Osteocyte (in vitro differentiated cells): ENCODE measurements at regions not wholly inside any gene's neighbourhood (a gene's known extent, or its start where the extent isn't known, plus 50 kb on each side); places are given as distances from the start of the nearest gene placed in this dataset.

Source experiments
- DNase-seq: peaks from one replicate; pipeline ENCODE4 v3.0.0; 2021; ENCODE audit warnings: mixed read lengths; ENCODE audit not compliant: unreplicated experiment; ENCODE audit errors: extremely low spot score
- H3K27ac Mint-ChIP-seq: one replicate; pipeline ENCODE4 v1.8.0; 2021; ENCODE audit warnings: mild to moderate bottlenecking, mixed read lengths; ENCODE audit not compliant: unreplicated experiment
- H3K27me3 Mint-ChIP-seq: one replicate; pipeline ENCODE4 v1.8.0; 2021; ENCODE audit warnings: mixed read lengths; ENCODE audit not compliant: unreplicated experiment
- H3K36me3 Mint-ChIP-seq: one replicate; pipeline ENCODE4 v1.8.0; 2021; ENCODE audit warnings: mixed read lengths; ENCODE audit not compliant: unreplicated experiment
- H3K4me1 Mint-ChIP-seq: one replicate; pipeline ENCODE4 v1.8.0; 2021; ENCODE audit warnings: mixed read lengths; ENCODE audit not compliant: unreplicated experiment
- H3K4me3 Mint-ChIP-seq: one replicate; pipeline ENCODE4 v1.8.0; 2021; ENCODE audit warnings: mild to moderate bottlenecking, moderate library complexity, mixed read lengths; ENCODE audit not compliant: unreplicated experiment
- H3K9me3 Mint-ChIP-seq: one replicate; pipeline ENCODE4 v1.8.0; 2021; ENCODE audit warnings: mixed read lengths; ENCODE audit not compliant: unreplicated experiment
- TF ChIP-seq, protein P1 (sequence below): fragments of 200-600 bp; sonication (generic); IDR thresholded peaks from 2 replicates; pipeline ENCODE4 v1.5.0; 2021; ENCODE audit warnings: antibody characterized with exemption, mild to moderate bottlenecking, moderate library complexity

DNA sequence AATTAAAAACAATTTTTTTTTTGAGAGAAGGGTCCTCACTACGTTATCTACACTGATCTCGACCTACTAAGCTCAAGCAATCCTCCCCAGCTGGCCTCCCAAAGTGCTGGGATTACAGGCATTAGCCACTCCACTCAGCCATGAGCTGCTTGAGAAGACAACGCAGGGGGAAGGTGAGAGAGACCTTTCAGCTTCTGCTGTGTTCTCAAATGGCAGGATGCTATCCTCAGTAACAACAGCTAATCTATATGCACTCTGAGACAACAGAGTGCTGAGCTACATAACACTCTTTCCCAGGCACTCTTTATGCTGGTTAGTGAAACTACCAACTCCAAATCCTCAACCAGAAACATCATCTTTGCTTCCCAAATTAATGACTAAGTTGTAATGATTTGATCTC is 526.1 kb downstream of the CCER1 start:
- H3K9me3 Mint-ChIP-seq, result peaks cover 2% of the 10 kb centered on the region
- no peak for DNase-seq

DNA sequence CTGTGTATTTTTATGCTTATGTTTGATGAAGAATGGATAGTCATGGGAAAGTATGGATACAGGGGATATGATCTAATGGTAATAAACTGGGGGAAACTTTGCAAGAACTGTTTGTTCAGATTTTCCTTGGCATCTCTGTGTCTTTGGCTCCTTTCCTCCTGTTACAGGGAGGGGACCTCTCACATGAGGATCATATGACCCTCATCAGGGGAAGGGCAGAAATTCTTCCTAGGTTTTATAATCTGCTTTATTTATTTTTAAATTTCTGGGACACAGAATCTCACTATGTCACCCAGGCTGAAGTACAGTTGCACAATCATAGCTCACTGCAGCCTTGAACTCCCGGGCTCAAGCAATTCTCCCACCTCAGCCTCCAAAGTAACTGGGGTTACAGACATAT is 526.5 kb downstream of the CCER1 start:
- Mint-ChIP-seq H3K27ac (no peak overlapping the region), H3K36me3 (no peaks in the 10 kb centered on the region), H3K4me1 (no peaks in the 10 kb centered on the region), H3K4me3 (no peak overlapping the region), H3K27me3 (no peaks in the 10 kb centered on the region), H3K9me3 (no peaks in the 10 kb centered on the region)
- TF ChIP-seq, protein P1, sequence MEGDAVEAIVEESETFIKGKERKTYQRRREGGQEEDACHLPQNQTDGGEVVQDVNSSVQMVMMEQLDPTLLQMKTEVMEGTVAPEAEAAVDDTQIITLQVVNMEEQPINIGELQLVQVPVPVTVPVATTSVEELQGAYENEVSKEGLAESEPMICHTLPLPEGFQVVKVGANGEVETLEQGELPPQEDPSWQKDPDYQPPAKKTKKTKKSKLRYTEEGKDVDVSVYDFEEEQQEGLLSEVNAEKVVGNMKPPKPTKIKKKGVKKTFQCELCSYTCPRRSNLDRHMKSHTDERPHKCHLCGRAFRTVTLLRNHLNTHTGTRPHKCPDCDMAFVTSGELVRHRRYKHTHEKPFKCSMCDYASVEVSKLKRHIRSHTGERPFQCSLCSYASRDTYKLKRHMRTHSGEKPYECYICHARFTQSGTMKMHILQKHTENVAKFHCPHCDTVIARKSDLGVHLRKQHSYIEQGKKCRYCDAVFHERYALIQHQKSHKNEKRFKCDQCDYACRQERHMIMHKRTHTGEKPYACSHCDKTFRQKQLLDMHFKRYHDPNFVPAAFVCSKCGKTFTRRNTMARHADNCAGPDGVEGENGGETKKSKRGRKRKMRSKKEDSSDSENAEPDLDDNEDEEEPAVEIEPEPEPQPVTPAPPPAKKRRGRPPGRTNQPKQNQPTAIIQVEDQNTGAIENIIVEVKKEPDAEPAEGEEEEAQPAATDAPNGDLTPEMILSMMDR, result no peak
- DNase-seq, result no peak

More for the DNA sequence above, 526.1 kb downstream of the CCER1 start:
- H3K27ac Mint-ChIP-seq, result no peak overlapping the region
- peaks cover under 1% of the 10 kb centered on the region for H3K36me3 Mint-ChIP-seq
- no peaks in the 10 kb centered on the region for H3K4me1 Mint-ChIP-seq
- no peak overlapping the region for H3K4me3 Mint-ChIP-seq
- TF ChIP-seq, protein P1, result no peak
- no peaks in the 10 kb centered on the region for H3K27me3 Mint-ChIP-seq

DNA sequence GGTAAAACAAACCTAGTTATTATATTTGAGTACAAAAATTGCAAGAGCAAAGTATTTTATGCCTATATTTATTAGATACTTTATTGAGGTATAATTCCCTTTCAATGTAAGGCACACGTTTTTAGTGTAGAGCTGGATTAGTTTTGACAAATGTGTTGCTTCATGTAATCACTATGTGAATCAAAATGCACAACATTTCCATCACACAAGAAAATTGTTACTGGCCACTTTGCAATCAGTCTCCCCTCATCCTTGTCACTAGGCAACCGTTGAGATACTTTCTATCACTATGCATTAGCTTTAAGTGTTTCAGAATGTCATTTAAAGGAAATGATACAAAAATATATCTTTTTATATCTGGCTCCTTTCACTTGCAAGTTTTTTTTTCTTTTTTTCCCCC is 531.0 kb downstream of the CCER1 start:
- no peak overlapping the region for H3K27ac Mint-ChIP-seq
- no peaks in the 10 kb centered on the region for H3K36me3 Mint-ChIP-seq
- no peak overlapping the region for H3K4me3 Mint-ChIP-seq
- H3K4me1 Mint-ChIP-seq, result no peaks in the 10 kb centered on the region
- TF ChIP-seq, protein P1, result no peak
- no peak for DNase-seq
- H3K27me3 Mint-ChIP-seq, result no peaks in the 10 kb centered on the region
- H3K9me3 Mint-ChIP-seq, result peaks cover 5% of the 10 kb centered on the region

DNA sequence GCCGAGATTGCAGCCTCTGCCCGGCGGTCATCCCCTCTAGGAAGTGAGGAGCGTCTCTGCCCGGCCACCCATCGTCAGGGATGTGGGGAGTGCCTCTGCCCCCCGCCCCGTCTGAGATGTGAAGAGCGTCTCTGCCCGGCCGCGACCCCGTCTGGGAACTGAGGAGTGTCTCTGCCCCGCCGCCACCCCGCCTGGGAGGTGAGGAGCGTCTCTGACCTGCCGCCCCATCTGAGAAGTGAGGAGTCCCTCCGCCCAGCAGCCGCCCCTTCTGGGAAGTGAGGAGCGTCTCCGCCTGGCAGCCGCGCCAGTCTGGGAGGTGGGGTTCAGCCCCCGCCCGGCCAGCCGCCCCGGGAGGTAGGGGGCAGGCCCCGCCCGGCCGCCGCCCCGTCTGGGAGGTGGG is 544.0 kb downstream of the CCER1 start:
- DNase-seq, result peak; percentile 83
- Mint-ChIP-seq H3K4me3 (no peak overlapping the region), H3K4me1 (no peaks in the 10 kb centered on the region), H3K27me3 (no peaks in the 10 kb centered on the region), H3K27ac (no peak overlapping the region), H3K9me3 (no peaks in the 10 kb centered on the region), H3K36me3 (no peaks in the 10 kb centered on the region)
- TF ChIP-seq, protein P1, result no peak

DNA sequence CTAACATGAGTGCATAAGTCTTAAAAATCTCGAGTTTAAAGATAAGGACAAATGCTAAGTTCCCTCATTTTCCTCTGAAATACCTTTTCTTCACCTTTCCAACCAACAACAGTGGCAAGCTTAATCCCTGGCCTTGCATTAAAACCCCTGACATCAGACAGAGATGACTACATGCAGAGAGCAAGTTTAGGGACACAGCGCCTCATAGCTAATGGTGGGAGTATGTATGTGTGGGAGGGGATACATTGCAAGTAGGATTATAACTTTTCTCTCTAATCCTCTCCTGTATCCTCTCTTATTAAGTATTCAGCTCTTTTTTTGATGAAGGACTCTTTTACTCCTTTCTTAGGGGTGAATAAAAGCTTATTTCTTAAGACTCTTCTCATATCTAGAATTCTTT is 547.1 kb downstream of the CCER1 start:
- H3K27me3 Mint-ChIP-seq, result no peaks in the 10 kb centered on the region
- DNase-seq, result no peak
- H3K27ac Mint-ChIP-seq, result no peak overlapping the region
- H3K4me3 Mint-ChIP-seq, result no peak overlapping the region
- H3K36me3 Mint-ChIP-seq, result no peaks in the 10 kb centered on the region
- H3K9me3 Mint-ChIP-seq, result no peaks in the 10 kb centered on the region
- TF ChIP-seq, protein P1, result peak; percentile 18
- no peaks in the 10 kb centered on the region for H3K4me1 Mint-ChIP-seq
